Parathyroid adenoma (tissue), 2 donors: ENCODE measurements at regions not wholly inside any gene's neighbourhood (a gene's known extent, or its start where the extent isn't known, plus 50 kb on each side); places are given as distances from the start of the nearest gene placed in this dataset.

ENCODE experiments used
- H2AFZ ChIP-seq: fragments of 300-600 bp; sonication (generic); one replicate; pipeline ENCODE4 v1.7.0; 2017; ENCODE audit warnings: antibody characterized with exemption, mild to moderate bottlenecking
- H3K27ac ChIP-seq: fragments of 300-600 bp; sonication (generic); one replicate; pipeline ENCODE4 v1.7.0; 2017
- H3K27me3 ChIP-seq: fragments of 300-600 bp; sonication (generic); one replicate; pipeline ENCODE4 v1.7.0; 2017; ENCODE audit warnings: low read length; ENCODE audit not compliant: control insufficient read depth, insufficient read depth
- H3K36me3 ChIP-seq: fragments of 300-600 bp; sonication (generic); one replicate; pipeline ENCODE4 v1.7.0; 2017; ENCODE audit warnings: low read length; ENCODE audit not compliant: control insufficient read depth, insufficient read depth
- H3K4me1 ChIP-seq: fragments of 300-600 bp; sonication (generic); one replicate; pipeline ENCODE4 v1.7.0; 2017; ENCODE audit warnings: control low read depth
- H3K4me2 ChIP-seq: fragments of 300-600 bp; sonication (generic); one replicate; pipeline ENCODE4 v1.7.0; 2017; ENCODE audit warnings: low read length
- H3K4me3 ChIP-seq: fragments of 300-600 bp; sonication (generic); one replicate; pipeline ENCODE4 v1.7.0; 2017; ENCODE audit warnings: low read depth, low read length
- H3K79me2 ChIP-seq: fragments of 300-600 bp; sonication (generic); one replicate; pipeline ENCODE4 v1.7.0; 2017; ENCODE audit warnings: control low read depth
- H3K9ac ChIP-seq: fragments of 300-600 bp; sonication (generic); one replicate; pipeline ENCODE4 v1.7.0; 2017; ENCODE audit warnings: mild to moderate bottlenecking
- H3K9me3 ChIP-seq: fragments of 300-600 bp; sonication (generic); one replicate; pipeline ENCODE4 v1.7.0; 2017; ENCODE audit warnings: low read length; ENCODE audit not compliant: control insufficient read depth
- CTCF ChIP-seq: fragments of 300-600 bp; sonication (generic); IDR thresholded peaks from one replicate; pipeline ENCODE4 v1.7.0; 2017; ENCODE audit warnings: antibody characterized with exemption, mild to moderate bottlenecking
- donor health status: primary hyperparathyroidism.

GRCh38 chr9:28916348-28916747 is 1343.1 kb upstream of the C9orf72 start:
- H3K27me3 ChIP-seq = no peaks in the 10 kb centered on the region
- no peaks in the 10 kb centered on the region for H3K79me2 ChIP-seq
- no peaks in the 10 kb centered on the region for H3K36me3 ChIP-seq
- TF ChIP-seq CTCF = no peak
- no peak overlapping the region for H2AFZ ChIP-seq
- no peak overlapping the region for H3K4me2 ChIP-seq
- no peaks in the 10 kb centered on the region for H3K9me3 ChIP-seq
- H3K9ac ChIP-seq = no peak overlapping the region
- no peak overlapping the region for H3K27ac ChIP-seq
- no peak overlapping the region for H3K4me3 ChIP-seq
- no peaks in the 10 kb centered on the region for H3K4me1 ChIP-seq

DNA sequence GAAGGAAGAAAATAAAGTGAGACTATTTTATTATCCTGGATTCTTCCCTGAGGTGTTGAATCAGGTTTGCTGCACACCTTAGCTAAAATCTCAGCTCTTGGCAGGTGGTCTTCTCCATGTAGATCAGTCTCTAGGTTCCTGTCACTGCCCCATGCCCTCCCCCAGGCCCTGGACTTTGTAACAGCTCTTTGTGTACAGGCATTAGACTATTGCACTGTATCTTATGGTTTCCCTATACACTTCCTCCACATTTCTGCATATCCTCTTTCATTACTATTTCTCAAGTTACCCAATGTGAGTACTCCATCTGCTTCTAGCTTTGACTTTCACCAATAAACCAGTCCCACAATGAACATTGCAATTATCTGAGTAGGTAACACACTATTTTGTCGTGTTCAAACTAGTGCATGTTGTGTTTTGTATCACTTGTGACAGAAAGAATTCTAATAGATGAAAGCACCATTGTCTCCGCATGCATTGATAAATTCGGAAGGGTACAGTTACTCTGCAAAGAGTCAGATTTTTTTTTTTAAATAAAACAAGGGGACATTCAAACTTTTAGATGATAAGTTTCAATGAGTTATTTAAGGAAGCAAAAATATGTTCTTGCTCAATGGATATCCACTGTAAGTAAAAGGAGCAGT is 1348.7 kb upstream of the C9orf72 start:
- no peaks in the 10 kb centered on the region for H3K4me1 ChIP-seq
- no peaks in the 10 kb centered on the region for H3K79me2 ChIP-seq
- no peak for TF ChIP-seq CTCF
- no peaks in the 10 kb centered on the region for H3K36me3 ChIP-seq
- no peak overlapping the region for H3K4me2 ChIP-seq
- no peak overlapping the region for H3K27ac ChIP-seq
- no peaks in the 10 kb centered on the region for H3K27me3 ChIP-seq
- no peaks in the 10 kb centered on the region for H3K9me3 ChIP-seq
- H2AFZ ChIP-seq = no peak overlapping the region
- H3K4me3 ChIP-seq = no peak overlapping the region
- H3K9ac ChIP-seq = no peak overlapping the region

GRCh38 chr9:28922891-28923290 is 1349.6 kb upstream of the C9orf72 start:
- Histone ChIP-seq H3K4me1 (no peaks in the 10 kb centered on the region), H3K9me3 (no peaks in the 10 kb centered on the region), H3K9ac (no peak overlapping the region), H3K4me2 (no peak overlapping the region), H3K4me3 (no peak overlapping the region), H3K79me2 (no peaks in the 10 kb centered on the region), H3K27me3 (no peaks in the 10 kb centered on the region), H3K36me3 (no peaks in the 10 kb centered on the region), H2AFZ (no peak overlapping the region), H3K27ac (no peak overlapping the region)
- no peak for TF ChIP-seq CTCF

DNA sequence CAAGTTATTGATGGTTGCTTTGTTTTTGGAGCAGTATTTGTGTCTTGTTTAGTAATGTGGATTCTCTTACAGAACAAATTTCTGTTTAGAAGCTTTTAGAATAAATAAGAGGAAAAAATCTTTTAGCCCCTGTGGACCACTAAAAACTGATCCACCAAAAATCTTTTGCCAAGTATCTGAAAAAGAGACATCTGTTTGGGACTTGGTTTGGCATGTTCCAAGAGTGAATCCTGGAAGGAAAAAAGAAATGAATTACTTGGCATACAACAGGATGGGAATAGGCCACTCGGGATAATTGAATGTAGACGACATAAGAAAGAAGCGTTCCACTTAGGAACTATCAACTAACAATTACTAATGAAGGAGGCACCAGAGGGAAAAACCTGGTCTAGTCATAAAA is 1350.1 kb upstream of the C9orf72 start:
- H3K4me3 ChIP-seq = no peak overlapping the region
- TF ChIP-seq CTCF = no peak
- H3K27me3 ChIP-seq = no peaks in the 10 kb centered on the region
- H3K79me2 ChIP-seq = no peaks in the 10 kb centered on the region
- no peak overlapping the region for H2AFZ ChIP-seq
- no peaks in the 10 kb centered on the region for H3K4me1 ChIP-seq
- no peak overlapping the region for H3K9ac ChIP-seq
- H3K9me3 ChIP-seq = no peaks in the 10 kb centered on the region
- H3K4me2 ChIP-seq = no peak overlapping the region
- H3K27ac ChIP-seq = no peak overlapping the region
- no peaks in the 10 kb centered on the region for H3K36me3 ChIP-seq

GRCh38 chr9:28925157-28925556 is 1351.9 kb upstream of the C9orf72 start:
- TF ChIP-seq CTCF = no peak
- Histone ChIP-seq H3K4me2 (no peak overlapping the region), H2AFZ (no peak overlapping the region), H3K27me3 (no peaks in the 10 kb centered on the region), H3K4me3 (no peak overlapping the region), H3K36me3 (no peaks in the 10 kb centered on the region), H3K79me2 (no peaks in the 10 kb centered on the region), H3K9me3 (no peaks in the 10 kb centered on the region), H3K4me1 (no peaks in the 10 kb centered on the region), H3K9ac (no peak overlapping the region), H3K27ac (no peak overlapping the region)
